IPS-18c (cell line): ENCODE measurements at regions not wholly inside any gene's neighbourhood (a gene's known extent, or its start where the extent isn't known, plus 50 kb on each side); places are given as distances from the start of the nearest gene placed in this dataset.

ENCODE experiments used
- H3K4me3 ChIP-seq: 2 replicates; pipeline ENCODE4 v1.7.0; 2013; ENCODE audit warnings: low read depth, mild to moderate bottlenecking, low read length, moderate library complexity; ENCODE audit not compliant: insufficient read depth
- H3K9me3 ChIP-seq: one replicate; pipeline ENCODE4 v1.6.1; 2013; ENCODE audit warnings: mild to moderate bottlenecking, low read length, moderate library complexity; ENCODE audit not compliant: control insufficient read depth, insufficient read depth

GRCh38 chr7:110066843-110067242 lies 1024.1 kb upstream of the LRRN3 start:
- Histone ChIP-seq H3K4me3 (no peak overlapping the region), H3K9me3 (no peaks in the 10 kb centered on the region)

DNA sequence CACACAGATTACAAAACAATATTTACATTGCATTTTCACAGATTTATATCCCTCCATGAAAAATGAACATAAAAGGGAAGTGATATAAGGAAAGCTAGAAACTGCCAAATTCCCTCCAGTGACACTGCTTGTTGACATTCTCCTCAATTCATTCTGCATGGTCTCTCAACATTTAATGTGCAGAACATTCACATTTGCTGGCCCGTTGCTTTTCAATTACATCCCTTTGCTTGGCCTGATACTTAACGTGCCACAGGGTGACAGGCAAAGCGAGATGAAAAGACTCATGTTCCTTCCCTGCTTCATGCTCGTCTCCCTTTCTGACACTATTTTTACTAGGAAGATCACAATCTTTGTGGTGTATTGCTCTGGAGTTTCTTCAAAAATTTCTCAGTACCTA lies 1019.7 kb upstream of the LRRN3 start:
- Histone ChIP-seq H3K9me3 (no peaks in the 10 kb centered on the region), H3K4me3 (no peak overlapping the region)

DNA sequence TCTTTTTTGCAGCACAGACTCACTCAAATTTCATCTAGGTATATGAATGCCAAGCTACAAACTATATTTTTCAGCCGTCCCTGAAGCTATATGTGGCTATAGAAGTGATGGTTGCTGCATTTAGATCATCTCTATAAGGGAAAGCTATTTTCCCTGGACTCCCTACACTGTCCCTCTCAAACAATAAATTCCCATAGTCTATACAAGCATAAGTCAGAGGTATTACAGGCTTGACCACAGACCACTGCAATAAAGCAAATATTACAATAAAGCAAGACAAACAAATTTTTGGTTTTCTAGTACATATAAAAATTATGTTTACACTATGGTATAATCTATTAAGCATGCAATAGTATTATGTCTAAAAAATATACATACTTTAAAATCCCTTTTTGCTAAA lies 1015.5 kb upstream of the LRRN3 start:
- H3K9me3 ChIP-seq, result no peaks in the 10 kb centered on the region
- H3K4me3 ChIP-seq, result no peak overlapping the region

GRCh38 chr7:110076194-110076593 lies 1014.7 kb upstream of the LRRN3 start:
- Histone ChIP-seq H3K9me3 (no peaks in the 10 kb centered on the region), H3K4me3 (no peak overlapping the region)

GRCh38 chr7:110084181-110084807 lies 1006.6 kb upstream of the LRRN3 start:
- Histone ChIP-seq H3K4me3 (no peak overlapping the region), H3K9me3 (no peaks in the 10 kb centered on the region)

DNA sequence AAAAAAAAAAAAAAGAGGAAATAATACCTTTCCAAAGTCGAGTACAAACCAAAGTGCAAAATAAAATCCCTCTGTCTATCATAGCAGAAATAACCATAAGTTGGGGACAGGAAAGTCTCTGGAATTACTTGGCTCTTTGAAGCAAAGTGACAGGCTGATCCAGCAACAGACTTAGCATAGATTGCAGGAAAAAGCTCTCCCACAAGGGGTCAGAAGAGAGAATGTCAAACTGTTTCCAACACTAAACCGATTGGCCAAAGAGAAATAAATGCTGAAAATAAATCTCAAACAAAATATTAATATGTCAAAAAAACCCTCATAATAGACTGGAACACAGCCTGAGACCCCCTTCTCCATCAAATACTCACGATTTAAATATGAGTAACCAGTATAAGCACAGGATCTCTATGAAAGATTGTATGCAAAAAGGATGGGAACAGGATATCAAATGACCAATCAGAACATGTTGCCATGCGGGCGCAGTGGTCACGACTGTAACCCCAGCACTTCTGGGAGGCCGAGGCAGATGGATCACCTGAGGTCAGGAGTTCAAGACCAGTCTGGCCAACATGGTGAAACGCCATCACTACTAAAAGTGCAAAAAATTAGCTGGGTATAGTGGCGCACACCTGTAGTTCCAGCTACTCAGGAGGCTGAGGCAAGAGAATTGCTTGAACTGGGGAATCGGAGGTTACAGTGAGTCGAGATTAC lies 1000.7 kb upstream of the LRRN3 start:
- Histone ChIP-seq H3K9me3 (no peaks in the 10 kb centered on the region), H3K4me3 (no peak overlapping the region)

GRCh38 chr7:110095372-110096052 lies 995.4 kb upstream of the LRRN3 start:
- no peak overlapping the region for H3K4me3 ChIP-seq
- H3K9me3 ChIP-seq, result no peaks in the 10 kb centered on the region

- Histone ChIP-seq H3K9me3 (no peaks in the 10 kb centered on the region), H3K4me3 (no peak overlapping the region)
Measured at GRCh38 chr7:110104243-110104642, 986.7 kb upstream of the LRRN3 start.

GRCh38 chr7:110105307-110105706 lies 985.6 kb upstream of the LRRN3 start:
- Histone ChIP-seq H3K9me3 (no peaks in the 10 kb centered on the region), H3K4me3 (no peak overlapping the region)

DNA sequence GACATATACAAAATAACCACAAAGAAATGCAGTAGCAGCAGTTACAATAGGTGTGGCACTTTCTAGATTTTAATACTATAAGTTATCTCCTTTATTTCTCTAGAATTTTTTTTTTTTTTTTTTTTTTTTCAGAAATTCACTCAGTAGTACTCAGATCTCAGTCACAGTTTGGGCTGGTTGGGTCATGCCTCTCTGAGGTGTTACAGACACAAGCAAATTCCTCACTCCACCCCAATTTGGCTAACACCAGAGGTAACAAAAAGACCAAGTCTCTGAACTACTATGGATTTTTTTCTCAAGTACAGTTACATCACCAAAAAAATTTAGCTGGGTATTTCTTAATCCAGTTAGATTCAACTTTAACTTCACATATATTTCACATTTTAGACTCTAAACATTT lies 985.1 kb upstream of the LRRN3 start:
- no peaks in the 10 kb centered on the region for H3K9me3 ChIP-seq
- H3K4me3 ChIP-seq, result no peak overlapping the region

- Histone ChIP-seq H3K4me3 (no peak overlapping the region), H3K9me3 (no peaks in the 10 kb centered on the region)
Measured at GRCh38 chr7:110119883-110120581, 970.9 kb upstream of the LRRN3 start.

- Histone ChIP-seq H3K9me3 (peaks cover 3% of the 10 kb centered on the region), H3K4me3 (no peak overlapping the region)
Measured at GRCh38 chr7:110129159-110129558, 961.8 kb upstream of the LRRN3 start.

GRCh38 chr7:110130669-110131068 lies 960.3 kb upstream of the LRRN3 start:
- H3K9me3 ChIP-seq, result no peaks in the 10 kb centered on the region
- H3K4me3 ChIP-seq, result no peak overlapping the region

GRCh38 chr7:110131344-110131743 lies 959.6 kb upstream of the LRRN3 start:
- Histone ChIP-seq H3K4me3 (no peak overlapping the region), H3K9me3 (no peaks in the 10 kb centered on the region)

DNA sequence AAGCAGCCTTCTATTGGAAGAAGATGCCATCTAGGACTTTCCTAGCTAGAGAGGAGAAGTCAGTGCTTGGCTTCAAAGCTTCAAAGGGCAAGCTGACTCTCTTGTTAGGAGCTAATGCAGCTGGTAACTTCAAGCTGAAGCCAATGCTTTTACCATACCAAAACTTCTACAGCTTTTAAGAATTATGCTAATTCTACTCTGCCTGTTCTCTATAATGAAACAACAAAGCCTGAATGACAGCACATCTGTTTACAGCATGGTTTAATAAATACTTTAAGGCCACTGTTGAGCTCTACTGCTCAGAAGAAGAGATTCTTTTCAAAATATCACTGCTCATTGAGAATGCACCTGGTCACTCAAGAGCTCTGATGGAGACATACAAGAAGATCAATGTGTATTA lies 951.9 kb upstream of the LRRN3 start:
- Histone ChIP-seq H3K4me3 (no peak overlapping the region), H3K9me3 (no peaks in the 10 kb centered on the region)

DNA sequence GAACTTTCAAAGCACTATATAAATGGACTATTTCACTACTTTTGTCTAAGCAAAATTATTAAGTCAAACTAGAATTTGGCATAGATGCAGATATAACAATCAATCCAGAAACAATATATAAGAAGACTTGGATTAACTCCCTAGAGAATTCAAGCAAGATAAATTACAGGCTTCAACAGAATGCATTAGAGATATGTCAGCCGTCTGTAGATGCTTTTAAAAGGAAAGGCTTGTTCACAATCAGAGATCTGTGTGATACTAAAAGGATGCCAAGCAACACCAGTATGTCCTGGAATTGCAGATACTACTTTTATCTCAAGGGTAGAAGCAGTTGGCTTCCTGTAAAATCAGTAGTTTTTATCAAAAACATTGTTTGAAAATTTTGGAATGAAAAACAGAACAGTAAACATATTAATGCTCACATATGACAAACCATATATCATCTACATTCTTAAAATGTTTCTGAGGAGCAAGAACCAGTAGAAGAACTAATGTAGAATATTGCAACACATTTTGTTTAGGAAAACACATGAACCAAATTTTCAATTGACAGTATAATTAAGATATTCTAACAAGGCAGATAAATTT lies 947.9 kb upstream of the LRRN3 start:
- no peaks in the 10 kb centered on the region for H3K9me3 ChIP-seq

GRCh38 chr7:110144599-110144998 lies 946.3 kb upstream of the LRRN3 start:
- H3K4me3 ChIP-seq, result no peak overlapping the region

More for the DNA sequence above, 947.9 kb upstream of the LRRN3 start:
- H3K4me3 ChIP-seq, result no peak overlapping the region

More at GRCh38 chr7:110144599-110144998, 946.3 kb upstream of the LRRN3 start:
- no peaks in the 10 kb centered on the region for H3K9me3 ChIP-seq
